ENCODE measurements at regions not wholly inside any gene's neighbourhood (a gene's known extent, or its start where the extent isn't known, plus 50 kb on each side); places are given as distances from the start of the nearest gene placed in this dataset.

- no peaks in the 10 kb centered on the region for H3K9me3 ChIP-seq (ENCODE audit: control insufficient read depth, insufficient read depth, low read length)
- no peak overlapping the region for H3K4me3 Mint-ChIP-seq
- H3K4me1 ChIP-seq (ENCODE audit: control insufficient read depth, insufficient read depth, low read length): no peaks in the 10 kb centered on the region
- ATAC-seq: no peak
- no peaks in the 10 kb centered on the region for H3K27me3 ChIP-seq (ENCODE audit: control insufficient read depth, insufficient read depth, low read length)
- WGBS (ENCODE audit: insufficient coverage): 83% methylated on average over 2 of the region's 3 CpGs
- intact Hi-C loops (cut with micrococcal nuclease): no loop called here
- no peaks in the 10 kb centered on the region for H3K4me1 Mint-ChIP-seq
- no peak for DNase-seq
- no peaks in the 10 kb centered on the region for H3K36me3 ChIP-seq (ENCODE audit: control insufficient read depth, insufficient read depth, low read length)
- no peak overlapping the region for H3K4me3 ChIP-seq (ENCODE audit: low read length)
- H3K27me3 Mint-ChIP-seq (ENCODE audit: low read depth in 2 of 2): no peaks in the 10 kb centered on the region
- peaks cover 5 to 6% of the 10 kb centered on the region in 2 donors for H3K9me3 Mint-ChIP-seq
- H3K27ac ChIP-seq (ENCODE audit: low read length): no peak overlapping the region
- no peaks in the 10 kb centered on the region for H3K36me3 Mint-ChIP-seq
- no peak overlapping the region for H3K27ac Mint-ChIP-seq
- TF ChIP-seq CTCF (IDR thresholded peaks at IDR 0.05): no peak
Measured at GRCh38 chr16:13528691-13529090, 391.3 kb upstream of the ERCC4 start.

- no peaks in the 10 kb centered on the region for H3K9me3 ChIP-seq (ENCODE audit: control insufficient read depth, insufficient read depth, low read length)
- intact Hi-C loops (cut with micrococcal nuclease): no loop called here
- no peaks in the 10 kb centered on the region for H3K27me3 ChIP-seq (ENCODE audit: control insufficient read depth, insufficient read depth, low read length)
- H3K4me1 ChIP-seq (ENCODE audit: control insufficient read depth, insufficient read depth, low read length): no peaks in the 10 kb centered on the region
- H3K4me3 Mint-ChIP-seq: no peak overlapping the region
- H3K27ac ChIP-seq (ENCODE audit: low read length): no peak overlapping the region
- H3K27ac Mint-ChIP-seq: no peak overlapping the region
- peaks cover 5 to 6% of the 10 kb centered on the region in 2 donors for H3K9me3 Mint-ChIP-seq
- no peaks in the 10 kb centered on the region for H3K36me3 Mint-ChIP-seq
- ATAC-seq: no peak
- H3K4me1 Mint-ChIP-seq: no peaks in the 10 kb centered on the region
- H3K27me3 Mint-ChIP-seq (ENCODE audit: low read depth in 2 of 2): no peaks in the 10 kb centered on the region
- H3K4me3 ChIP-seq (ENCODE audit: low read length): no peak overlapping the region
- TF ChIP-seq CTCF (IDR thresholded peaks at IDR 0.05): no peak
- DNase-seq: no peak
- no peaks in the 10 kb centered on the region for H3K36me3 ChIP-seq (ENCODE audit: control insufficient read depth, insufficient read depth, low read length)
- 38% methylated on average over 3 of the region's 3 CpGs for WGBS (ENCODE audit: insufficient coverage)
Measured at GRCh38 chr16:13529193-13529982, 390.6 kb upstream of the ERCC4 start.

GRCh38 chr16:13540771-13541170 lies 379.2 kb upstream of the ERCC4 start:
- Histone ChIP-seq H3K36me3 (ENCODE audit: control insufficient read depth, insufficient read depth, low read length) (no peaks in the 10 kb centered on the region), H3K27ac (ENCODE audit: low read length) (no peak overlapping the region), H3K4me1 (ENCODE audit: control insufficient read depth, insufficient read depth, low read length) (no peaks in the 10 kb centered on the region), H3K9me3 (ENCODE audit: control insufficient read depth, insufficient read depth, low read length) (no peaks in the 10 kb centered on the region), H3K27me3 (ENCODE audit: control insufficient read depth, insufficient read depth, low read length) (no peaks in the 10 kb centered on the region), H3K4me3 (ENCODE audit: low read length) (no peak overlapping the region)
- WGBS (ENCODE audit: insufficient coverage): 81% methylated on average over 4 of the region's 4 CpGs
- intact Hi-C loops (cut with micrococcal nuclease): no loop called here
- H3K36me3 Mint-ChIP-seq: no peaks in the 10 kb centered on the region
- no peak overlapping the region for H3K27ac Mint-ChIP-seq
- peaks cover 4 to 6% of the 10 kb centered on the region in 2 donors for H3K9me3 Mint-ChIP-seq
- TF ChIP-seq CTCF (IDR thresholded peaks at IDR 0.05): no peak
- no peak for ATAC-seq
- H3K4me3 Mint-ChIP-seq: no peak overlapping the region
- no peaks in the 10 kb centered on the region for H3K4me1 Mint-ChIP-seq
- no peak for DNase-seq
- no peaks in the 10 kb centered on the region for H3K27me3 Mint-ChIP-seq (ENCODE audit: low read depth in 2 of 2)

GRCh38 chr16:13542284-13542683 lies 377.7 kb upstream of the ERCC4 start:
- intact Hi-C loops (cut with micrococcal nuclease): no loop called here
- Histone ChIP-seq H3K36me3 (ENCODE audit: control insufficient read depth, insufficient read depth, low read length) (no peaks in the 10 kb centered on the region), H3K27me3 (ENCODE audit: control insufficient read depth, insufficient read depth, low read length) (no peaks in the 10 kb centered on the region), H3K4me1 (ENCODE audit: control insufficient read depth, insufficient read depth, low read length) (no peaks in the 10 kb centered on the region), H3K9me3 (ENCODE audit: control insufficient read depth, insufficient read depth, low read length) (no peaks in the 10 kb centered on the region), H3K4me3 (ENCODE audit: low read length) (no peak overlapping the region), H3K27ac (ENCODE audit: low read length) (no peak overlapping the region)
- Mint-ChIP-seq H3K9me3 (peaks cover 0 to 2% of the 10 kb centered on the region in 2 donors), H3K27me3 (ENCODE audit: low read depth in 2 of 2) (no peaks in the 10 kb centered on the region), H3K36me3 (no peaks in the 10 kb centered on the region), H3K27ac (no peak overlapping the region), H3K4me3 (no peak overlapping the region), H3K4me1 (no peaks in the 10 kb centered on the region)
- ATAC-seq (no peak), DNase-seq (no peak)
- no CpG with 5 or more reads among the region's 2 CpGs for WGBS (ENCODE audit: insufficient coverage)
- no peak for TF ChIP-seq CTCF (IDR thresholded peaks at IDR 0.05)

Measured in natural killer cell (primary cell).